ENCODE measurements at regions not wholly inside any gene's neighbourhood (a gene's known extent, or its start where the extent isn't known, plus 50 kb on each side); places are given as distances from the start of the nearest gene placed in this dataset.

- no peak for TF ChIP-seq CTCF (IDR thresholded peaks at IDR 0.05)
- no peak for TF ChIP-seq EP300 (IDR thresholded peaks at IDR 0.05)
- no peak for TF ChIP-seq POLR2AphosphoS5 (IDR thresholded peaks at IDR 0.05)
Observed at GRCh38 chr12:73529231-73529630, 1008.4 kb upstream of the ATXN7L3B start.

Data from suprapubic skin (tissue), 4 donors.